HCT116 (cell line): ENCODE measurements at regions not wholly inside any gene's neighbourhood (a gene's known extent, or its start where the extent isn't known, plus 50 kb on each side); places are given as distances from the start of the nearest gene placed in this dataset.

ENCODE experiments used
- POLR2A ChIP-seq: IDR thresholded peaks from 2 replicates; pipeline ENCODE4 v1.7.0; 2011; ENCODE audit warnings: borderline replicate concordance; ENCODE audit not compliant: insufficient read depth, insufficient read length; ENCODE audit errors: extremely low read depth
- ZBTB33 ChIP-seq: IDR thresholded peaks from 2 replicates; pipeline ENCODE4 v1.6.1; 2011; ENCODE audit warnings: mild to moderate bottlenecking, low read length, moderate library complexity; ENCODE audit not compliant: insufficient replicate concordance; ENCODE audit errors: extremely low read depth
- ZFX ChIP-seq: fragments of 450-650 bp; IDR thresholded peaks from 2 replicates; pipeline ENCODE4 v1.6.1; 2017
- TF ChIP-seq, protein P1 (sequence below), 3 experiments: fragments of 200-600 bp in 1 of 3; sonication (generic) in 1 of 3; IDR thresholded peaks in 2 of 3; conservative IDR thresholded peaks in 1 of 3; 2 replicates each; pipeline ENCODE4 v1.5.1; 2012 to 2017; ENCODE audit warnings: low read depth in 2 of 3, low read length in 2 of 3, antibody characterized with exemption in 1 of 3, borderline replicate concordance in 1 of 3, control low read depth in 1 of 3, mild to moderate bottlenecking in 1 of 3, mixed read lengths in 1 of 3, mixed run types in 1 of 3, moderate library complexity in 1 of 3; ENCODE audit not compliant: insufficient read depth in 1 of 3
- TF ChIP-seq, protein P2 (sequence below): IDR thresholded peaks from 2 replicates; pipeline ENCODE4 v1.6.1; 2012

GRCh38 chr9:118302721-118303120 lies 598.5 kb downstream of the TLR4 start:
- TF ChIP-seq ZBTB33 (no peak), ZFX (no peak), POLR2A (no peak)
- TF ChIP-seq, protein P1, sequence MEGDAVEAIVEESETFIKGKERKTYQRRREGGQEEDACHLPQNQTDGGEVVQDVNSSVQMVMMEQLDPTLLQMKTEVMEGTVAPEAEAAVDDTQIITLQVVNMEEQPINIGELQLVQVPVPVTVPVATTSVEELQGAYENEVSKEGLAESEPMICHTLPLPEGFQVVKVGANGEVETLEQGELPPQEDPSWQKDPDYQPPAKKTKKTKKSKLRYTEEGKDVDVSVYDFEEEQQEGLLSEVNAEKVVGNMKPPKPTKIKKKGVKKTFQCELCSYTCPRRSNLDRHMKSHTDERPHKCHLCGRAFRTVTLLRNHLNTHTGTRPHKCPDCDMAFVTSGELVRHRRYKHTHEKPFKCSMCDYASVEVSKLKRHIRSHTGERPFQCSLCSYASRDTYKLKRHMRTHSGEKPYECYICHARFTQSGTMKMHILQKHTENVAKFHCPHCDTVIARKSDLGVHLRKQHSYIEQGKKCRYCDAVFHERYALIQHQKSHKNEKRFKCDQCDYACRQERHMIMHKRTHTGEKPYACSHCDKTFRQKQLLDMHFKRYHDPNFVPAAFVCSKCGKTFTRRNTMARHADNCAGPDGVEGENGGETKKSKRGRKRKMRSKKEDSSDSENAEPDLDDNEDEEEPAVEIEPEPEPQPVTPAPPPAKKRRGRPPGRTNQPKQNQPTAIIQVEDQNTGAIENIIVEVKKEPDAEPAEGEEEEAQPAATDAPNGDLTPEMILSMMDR (IDR thresholded peaks at IDR 0.05 in 2 of 3, conservative IDR thresholded peaks at IDR 0.05 in 1 of 3; ENCODE audit: borderline replicate concordance in 1 of 3, insufficient read depth in 1 of 3, low read depth in 2 of 3, low read length in 2 of 3) = no peak
- TF ChIP-seq, protein P2, sequence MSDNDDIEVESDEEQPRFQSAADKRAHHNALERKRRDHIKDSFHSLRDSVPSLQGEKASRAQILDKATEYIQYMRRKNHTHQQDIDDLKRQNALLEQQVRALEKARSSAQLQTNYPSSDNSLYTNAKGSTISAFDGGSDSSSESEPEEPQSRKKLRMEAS = no peak
